A673 (cell line): ENCODE measurements at regions not wholly inside any gene's neighbourhood (a gene's known extent, or its start where the extent isn't known, plus 50 kb on each side); places are given as distances from the start of the nearest gene placed in this dataset.

Experiments used
- EZH2 ChIP-seq: fragments of 200-600 bp; sonication (generic); IDR thresholded peaks from 2 replicates; pipeline ENCODE4 v1.6.1; 2017; ENCODE audit warnings: borderline replicate concordance, low read depth, mild to moderate bottlenecking, mixed read lengths, antibody characterized with exemption, low read length; ENCODE audit not compliant: poor library complexity, severe bottlenecking
- TF ChIP-seq, protein P1 (sequence below): fragments of 300-800, 200-600 bp; sonication (generic); conservative IDR thresholded peaks from 2 replicates; pipeline ENCODE4 v1.5.1; 2017; ENCODE audit warnings: low read depth, mild to moderate bottlenecking, antibody characterized with exemption, low read length, moderate library complexity, mixed read lengths

DNA sequence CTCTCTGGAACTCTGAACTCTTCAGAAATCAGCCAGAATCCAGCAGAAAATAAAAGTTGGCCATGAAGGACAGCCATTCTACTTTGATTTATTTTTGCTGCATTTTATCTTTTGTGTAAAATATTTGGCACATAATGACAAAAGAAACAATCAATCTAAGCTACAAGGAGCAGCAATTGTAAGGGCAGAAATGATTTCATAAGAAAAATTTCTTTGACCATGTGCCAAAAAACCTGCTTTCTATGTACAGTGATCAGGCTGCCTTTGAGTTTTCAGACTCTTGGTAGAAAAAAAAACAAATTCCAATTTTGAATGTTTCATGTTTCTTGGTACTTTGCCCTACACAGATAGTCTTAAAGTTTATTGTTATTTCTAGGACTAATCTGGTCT, 69.8 kb upstream of the SLC1A3 start:
- TF ChIP-seq, protein P1, sequence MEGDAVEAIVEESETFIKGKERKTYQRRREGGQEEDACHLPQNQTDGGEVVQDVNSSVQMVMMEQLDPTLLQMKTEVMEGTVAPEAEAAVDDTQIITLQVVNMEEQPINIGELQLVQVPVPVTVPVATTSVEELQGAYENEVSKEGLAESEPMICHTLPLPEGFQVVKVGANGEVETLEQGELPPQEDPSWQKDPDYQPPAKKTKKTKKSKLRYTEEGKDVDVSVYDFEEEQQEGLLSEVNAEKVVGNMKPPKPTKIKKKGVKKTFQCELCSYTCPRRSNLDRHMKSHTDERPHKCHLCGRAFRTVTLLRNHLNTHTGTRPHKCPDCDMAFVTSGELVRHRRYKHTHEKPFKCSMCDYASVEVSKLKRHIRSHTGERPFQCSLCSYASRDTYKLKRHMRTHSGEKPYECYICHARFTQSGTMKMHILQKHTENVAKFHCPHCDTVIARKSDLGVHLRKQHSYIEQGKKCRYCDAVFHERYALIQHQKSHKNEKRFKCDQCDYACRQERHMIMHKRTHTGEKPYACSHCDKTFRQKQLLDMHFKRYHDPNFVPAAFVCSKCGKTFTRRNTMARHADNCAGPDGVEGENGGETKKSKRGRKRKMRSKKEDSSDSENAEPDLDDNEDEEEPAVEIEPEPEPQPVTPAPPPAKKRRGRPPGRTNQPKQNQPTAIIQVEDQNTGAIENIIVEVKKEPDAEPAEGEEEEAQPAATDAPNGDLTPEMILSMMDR = no peak
- no peak for TF ChIP-seq EZH2
